ENCODE measurements at regions not wholly inside any gene's neighbourhood (a gene's known extent, or its start where the extent isn't known, plus 50 kb on each side); places are given as distances from the start of the nearest gene placed in this dataset.

- Histone ChIP-seq H3K27me3 (ENCODE audit: insufficient read depth, low read length) (no peaks in the 10 kb centered on the region), H2BK12ac (ENCODE audit: low read length) (no peak overlapping the region), H3K23ac (ENCODE audit: low read length) (no peak overlapping the region), H3K36me3 (ENCODE audit: control insufficient read depth in 1 of 2, insufficient read depth in 2 of 2, low read length in 2 of 2) (no peaks in the 10 kb centered on the region), H2BK120ac (ENCODE audit: insufficient read depth, low read length, poor library complexity) (no peak overlapping the region), H4K91ac (ENCODE audit: low read depth, low read length) (no peak overlapping the region), H3K18ac (ENCODE audit: low read length) (no peak overlapping the region), H3K27ac (ENCODE audit: low read depth, low read length) (no peak overlapping the region), H3K9me3 (ENCODE audit: insufficient read depth, low read depth, low read length) (no peaks in the 10 kb centered on the region), H3K79me2 (ENCODE audit: control insufficient read depth, insufficient read depth, low read length, poor library complexity) (no peaks in the 10 kb centered on the region), H2AK5ac (ENCODE audit: low read length) (no peak overlapping the region), H3K9ac (ENCODE audit: low read length) (no peak overlapping the region), H3K14ac (ENCODE audit: low read length) (no peak overlapping the region), H4K12ac (ENCODE audit: low read depth, low read length) (no peak overlapping the region), H3K4me2 (ENCODE audit: low read length) (no peak overlapping the region), H3K79me1 (ENCODE audit: low read length) (no peaks in the 10 kb centered on the region), H2AFZ (ENCODE audit: insufficient read depth, low read length, poor library complexity) (no peak overlapping the region), H3K4ac (ENCODE audit: low read depth, low read length) (no peak overlapping the region), H2BK5ac (ENCODE audit: low read depth, low read length, poor library complexity) (no peak overlapping the region), H3K4me3 (ENCODE audit: low read depth, low read length) (no peak overlapping the region), H4K8ac (ENCODE audit: low read depth, low read length) (no peak overlapping the region), H3K4me1 (ENCODE audit: control insufficient read depth in 1 of 2, insufficient read depth in 2 of 2, low read length in 2 of 2) (no peaks in the 10 kb centered on the region)
- WGBS (ENCODE audit: extremely low coverage, insufficient coverage, insufficient read length) = no CpG with 5 or more reads among the region's 1 CpG
- no peak for DNase-seq
Observed at GRCh38 chr5:167832609-167833008, 458.8 kb upstream of the WWC1 start.

- H3K23ac ChIP-seq (ENCODE audit: low read length) = no peak overlapping the region
- no peaks in the 10 kb centered on the region for H3K27me3 ChIP-seq (ENCODE audit: insufficient read depth, low read length)
- H4K12ac ChIP-seq (ENCODE audit: low read depth, low read length) = no peak overlapping the region
- DNase-seq = no peak
- H3K4me3 ChIP-seq (ENCODE audit: low read depth, low read length) = no peak overlapping the region
- no peak overlapping the region for H3K9ac ChIP-seq (ENCODE audit: low read length)
- H4K8ac ChIP-seq (ENCODE audit: low read depth, low read length) = no peak overlapping the region
- no peak overlapping the region for H2BK12ac ChIP-seq (ENCODE audit: low read length)
- H3K79me2 ChIP-seq (ENCODE audit: control insufficient read depth, insufficient read depth, low read length, poor library complexity) = no peaks in the 10 kb centered on the region
- no peak overlapping the region for H2AK5ac ChIP-seq (ENCODE audit: low read length)
- H3K4me1 ChIP-seq (ENCODE audit: control insufficient read depth in 1 of 2, insufficient read depth in 2 of 2, low read length in 2 of 2) = no peaks in the 10 kb centered on the region
- no peaks in the 10 kb centered on the region for H3K36me3 ChIP-seq (ENCODE audit: control insufficient read depth in 1 of 2, insufficient read depth in 2 of 2, low read length in 2 of 2)
- H3K4ac ChIP-seq (ENCODE audit: low read depth, low read length) = no peak overlapping the region
- H3K9me3 ChIP-seq (ENCODE audit: insufficient read depth, low read depth, low read length) = no peaks in the 10 kb centered on the region
- H4K91ac ChIP-seq (ENCODE audit: low read depth, low read length) = no peak overlapping the region
- no peak overlapping the region for H2BK5ac ChIP-seq (ENCODE audit: low read depth, low read length, poor library complexity)
- H3K14ac ChIP-seq (ENCODE audit: low read length) = no peak overlapping the region
- H2BK120ac ChIP-seq (ENCODE audit: insufficient read depth, low read length, poor library complexity) = no peak overlapping the region
- H3K18ac ChIP-seq (ENCODE audit: low read length) = no peak overlapping the region
- no CpG with 5 or more reads among the region's 6 CpGs for whole genome bisulfite sequencing (ENCODE audit: extremely low coverage, insufficient coverage, insufficient read length)
- no peak overlapping the region for H3K4me2 ChIP-seq (ENCODE audit: low read length)
- H3K79me1 ChIP-seq (ENCODE audit: low read length) = no peaks in the 10 kb centered on the region
- H2AFZ ChIP-seq (ENCODE audit: insufficient read depth, low read length, poor library complexity) = no peak overlapping the region
- no peak overlapping the region for H3K27ac ChIP-seq (ENCODE audit: low read depth, low read length)
Observed at GRCh38 chr5:167833456-167833855, 458.0 kb upstream of the WWC1 start.

- no peaks in the 10 kb centered on the region for H3K27me3 ChIP-seq (ENCODE audit: insufficient read depth, low read length)
- no peak overlapping the region for H3K14ac ChIP-seq (ENCODE audit: low read length)
- no peak overlapping the region for H3K18ac ChIP-seq (ENCODE audit: low read length)
- H4K12ac ChIP-seq (ENCODE audit: low read depth, low read length) = no peak overlapping the region
- no peak overlapping the region for H2BK120ac ChIP-seq (ENCODE audit: insufficient read depth, low read length, poor library complexity)
- no peak overlapping the region for H2BK12ac ChIP-seq (ENCODE audit: low read length)
- no peak overlapping the region for H3K4me3 ChIP-seq (ENCODE audit: low read depth, low read length)
- no peak overlapping the region for H3K27ac ChIP-seq (ENCODE audit: low read depth, low read length)
- no peak overlapping the region for H3K4ac ChIP-seq (ENCODE audit: low read depth, low read length)
- peak; percentile 40 to 49 for DNase-seq
- H4K91ac ChIP-seq (ENCODE audit: low read depth, low read length) = no peak overlapping the region
- H3K79me1 ChIP-seq (ENCODE audit: low read length) = no peaks in the 10 kb centered on the region
- H3K4me1 ChIP-seq (ENCODE audit: control insufficient read depth in 1 of 2, insufficient read depth in 2 of 2, low read length in 2 of 2) = no peaks in the 10 kb centered on the region
- no peaks in the 10 kb centered on the region for H3K9me3 ChIP-seq (ENCODE audit: insufficient read depth, low read depth, low read length)
- H3K79me2 ChIP-seq (ENCODE audit: control insufficient read depth, insufficient read depth, low read length, poor library complexity) = no peaks in the 10 kb centered on the region
- no CpG with 5 or more reads among the region's 1 CpG for WGBS (ENCODE audit: extremely low coverage, insufficient coverage, insufficient read length)
- H2BK5ac ChIP-seq (ENCODE audit: low read depth, low read length, poor library complexity) = no peak overlapping the region
- no peak overlapping the region for H2AFZ ChIP-seq (ENCODE audit: insufficient read depth, low read length, poor library complexity)
- no peaks in the 10 kb centered on the region for H3K36me3 ChIP-seq (ENCODE audit: control insufficient read depth in 1 of 2, insufficient read depth in 2 of 2, low read length in 2 of 2)
- no peak overlapping the region for H2AK5ac ChIP-seq (ENCODE audit: low read length)
- no peak overlapping the region for H3K9ac ChIP-seq (ENCODE audit: low read length)
- H4K8ac ChIP-seq (ENCODE audit: low read depth, low read length) = no peak overlapping the region
- H3K4me2 ChIP-seq (ENCODE audit: low read length) = no peak overlapping the region
- H3K23ac ChIP-seq (ENCODE audit: low read length) = no peak overlapping the region
Observed at GRCh38 chr5:167835146-167835545, 456.3 kb upstream of the WWC1 start.

GRCh38 chr5:167837127-167837526 lies 454.3 kb upstream of the WWC1 start:
- no peak overlapping the region for H3K23ac ChIP-seq (ENCODE audit: low read length)
- H3K9me3 ChIP-seq (ENCODE audit: insufficient read depth, low read depth, low read length) = no peaks in the 10 kb centered on the region
- H4K12ac ChIP-seq (ENCODE audit: low read depth, low read length) = no peak overlapping the region
- no CpG with 5 or more reads among the region's 2 CpGs for WGBS (ENCODE audit: extremely low coverage, insufficient coverage, insufficient read length)
- H2AK5ac ChIP-seq (ENCODE audit: low read length) = no peak overlapping the region
- no peaks in the 10 kb centered on the region for H3K27me3 ChIP-seq (ENCODE audit: insufficient read depth, low read length)
- H2BK120ac ChIP-seq (ENCODE audit: insufficient read depth, low read length, poor library complexity) = no peak overlapping the region
- H3K14ac ChIP-seq (ENCODE audit: low read length) = no peak overlapping the region
- H4K91ac ChIP-seq (ENCODE audit: low read depth, low read length) = no peak overlapping the region
- no peak overlapping the region for H4K8ac ChIP-seq (ENCODE audit: low read depth, low read length)
- H3K4me1 ChIP-seq (ENCODE audit: control insufficient read depth in 1 of 2, insufficient read depth in 2 of 2, low read length in 2 of 2) = no peaks in the 10 kb centered on the region
- no peak overlapping the region for H2AFZ ChIP-seq (ENCODE audit: insufficient read depth, low read length, poor library complexity)
- no peak overlapping the region for H2BK5ac ChIP-seq (ENCODE audit: low read depth, low read length, poor library complexity)
- no peaks in the 10 kb centered on the region for H3K79me2 ChIP-seq (ENCODE audit: control insufficient read depth, insufficient read depth, low read length, poor library complexity)
- no peak overlapping the region for H2BK12ac ChIP-seq (ENCODE audit: low read length)
- no peak overlapping the region for H3K4me2 ChIP-seq (ENCODE audit: low read length)
- H3K79me1 ChIP-seq (ENCODE audit: low read length) = no peaks in the 10 kb centered on the region
- no peak overlapping the region for H3K4me3 ChIP-seq (ENCODE audit: low read depth, low read length)
- no peak overlapping the region for H3K27ac ChIP-seq (ENCODE audit: low read depth, low read length)
- no peak overlapping the region for H3K4ac ChIP-seq (ENCODE audit: low read depth, low read length)
- H3K9ac ChIP-seq (ENCODE audit: low read length) = no peak overlapping the region
- H3K36me3 ChIP-seq (ENCODE audit: control insufficient read depth in 1 of 2, insufficient read depth in 2 of 2, low read length in 2 of 2) = no peaks in the 10 kb centered on the region
- H3K18ac ChIP-seq (ENCODE audit: low read length) = no peak overlapping the region
- DNase-seq = no peak

Data from trophoblast cell (in vitro differentiated cells and primary cell).